ENCODE measurements at regions not wholly inside any gene's neighbourhood (a gene's known extent, or its start where the extent isn't known, plus 50 kb on each side); places are given as distances from the start of the nearest gene placed in this dataset.

DNA sequence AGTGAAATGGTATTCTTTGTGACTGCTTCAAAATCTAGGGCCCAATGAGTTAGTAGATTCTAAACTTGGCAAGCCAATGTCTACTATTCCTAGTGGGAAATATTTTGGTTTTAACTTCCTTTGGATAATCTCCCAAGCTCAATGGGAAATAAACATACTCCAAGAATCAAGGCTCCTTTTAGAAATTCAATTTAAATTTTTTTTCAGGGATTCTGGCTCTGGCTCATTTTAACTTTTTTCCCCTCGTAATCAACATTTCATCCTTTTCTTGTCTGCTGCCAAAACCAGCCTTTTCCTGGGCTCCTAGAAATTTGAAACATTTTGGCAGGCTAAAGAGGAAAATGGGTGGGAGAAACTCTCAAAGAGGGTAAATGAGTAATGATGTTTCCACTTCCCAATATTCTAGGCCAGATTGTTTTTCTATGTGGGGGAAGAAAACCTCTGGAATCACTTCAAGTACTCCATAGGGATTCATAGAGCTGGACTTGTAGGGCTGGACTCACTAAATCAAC is 85.6 kb upstream of the AGR3 start:
- peak overlapping the region; percentile 43 to 50 for H3K27ac ChIP-seq
- no peaks in the 10 kb centered on the region for H3K27me3 ChIP-seq
- no peak overlapping the region for H3K4me3 ChIP-seq
- intact Hi-C loops (cut with DNase I; ENCODE audit: low total_unique reads): no loop called here
- no peaks in the 10 kb centered on the region for H3K36me3 ChIP-seq
- DNase-seq: no peak
- no peaks in the 10 kb centered on the region for H3K9me3 ChIP-seq
- TF ChIP-seq, protein P1, sequence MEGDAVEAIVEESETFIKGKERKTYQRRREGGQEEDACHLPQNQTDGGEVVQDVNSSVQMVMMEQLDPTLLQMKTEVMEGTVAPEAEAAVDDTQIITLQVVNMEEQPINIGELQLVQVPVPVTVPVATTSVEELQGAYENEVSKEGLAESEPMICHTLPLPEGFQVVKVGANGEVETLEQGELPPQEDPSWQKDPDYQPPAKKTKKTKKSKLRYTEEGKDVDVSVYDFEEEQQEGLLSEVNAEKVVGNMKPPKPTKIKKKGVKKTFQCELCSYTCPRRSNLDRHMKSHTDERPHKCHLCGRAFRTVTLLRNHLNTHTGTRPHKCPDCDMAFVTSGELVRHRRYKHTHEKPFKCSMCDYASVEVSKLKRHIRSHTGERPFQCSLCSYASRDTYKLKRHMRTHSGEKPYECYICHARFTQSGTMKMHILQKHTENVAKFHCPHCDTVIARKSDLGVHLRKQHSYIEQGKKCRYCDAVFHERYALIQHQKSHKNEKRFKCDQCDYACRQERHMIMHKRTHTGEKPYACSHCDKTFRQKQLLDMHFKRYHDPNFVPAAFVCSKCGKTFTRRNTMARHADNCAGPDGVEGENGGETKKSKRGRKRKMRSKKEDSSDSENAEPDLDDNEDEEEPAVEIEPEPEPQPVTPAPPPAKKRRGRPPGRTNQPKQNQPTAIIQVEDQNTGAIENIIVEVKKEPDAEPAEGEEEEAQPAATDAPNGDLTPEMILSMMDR (IDR thresholded peaks at IDR 0.05): no peak
- peaks cover 0 to 48% (median 18%) of the 10 kb centered on the region in 4 donors for H3K4me1 ChIP-seq

DNA sequence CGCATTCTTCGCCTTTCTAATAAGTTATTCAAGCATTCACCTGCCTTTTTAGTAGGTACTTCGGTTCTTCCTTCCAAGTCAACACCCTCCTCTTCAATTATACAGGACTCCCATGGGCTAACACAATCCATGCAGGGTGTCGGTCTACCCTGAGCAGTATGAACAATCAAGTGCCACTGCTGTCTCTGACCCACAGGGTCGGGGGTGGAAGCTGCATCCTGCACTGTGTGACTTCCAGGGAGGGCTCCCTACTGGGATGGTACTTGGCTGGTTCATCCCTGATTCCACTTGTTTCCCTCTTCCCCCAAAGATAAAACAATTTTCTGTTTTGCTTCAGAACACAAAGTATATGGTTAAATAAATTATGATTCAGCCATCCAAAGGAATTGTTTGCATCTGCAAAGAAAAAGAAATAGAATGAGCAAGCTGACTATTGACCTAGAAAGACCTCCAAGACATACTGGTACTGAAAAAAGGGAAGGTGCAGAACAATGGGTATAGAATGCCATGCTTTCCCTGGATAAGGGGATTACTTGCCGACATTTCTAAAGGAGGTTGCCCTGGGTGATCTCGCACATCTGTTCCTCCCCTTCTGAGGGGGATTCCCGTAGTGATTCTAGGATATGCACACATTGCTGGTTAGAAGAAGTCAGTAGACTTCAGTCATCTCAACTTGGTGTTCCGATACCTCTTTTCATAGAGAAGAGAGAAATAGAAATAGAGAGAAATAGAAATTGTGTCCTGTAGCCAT is 89.1 kb upstream of the AGR3 start:
- no peak overlapping the region for H3K27ac ChIP-seq
- no peak overlapping the region for H3K4me3 ChIP-seq
- H3K4me1 ChIP-seq: peaks cover 0 to 41% (median 18%) of the 10 kb centered on the region in 4 donors
- no peak for DNase-seq
- no peaks in the 10 kb centered on the region for H3K36me3 ChIP-seq
- no peaks in the 10 kb centered on the region for H3K27me3 ChIP-seq
- TF ChIP-seq, protein P1 (IDR thresholded peaks at IDR 0.05): no peak
- intact Hi-C loops (cut with DNase I; ENCODE audit: low total_unique reads): loop anchor here (10.0 kb wide), 1 partner anchor 324 kb away; the partner anchor contains the start of gene AHR
- H3K9me3 ChIP-seq: no peaks in the 10 kb centered on the region

GRCh38 chr7:16975712-16976111 is 93.9 kb upstream of the AGR3 start:
- no peak overlapping the region for H3K4me3 ChIP-seq
- intact Hi-C loops (cut with DNase I; ENCODE audit: low total_unique reads): loop anchor here (10.0 kb wide), 1 partner anchor 319 kb away; the partner anchor contains the start of gene AHR
- no peaks in the 10 kb centered on the region for H3K9me3 ChIP-seq
- peaks cover 0 to 12% (median 5%) of the 10 kb centered on the region in 4 donors for H3K4me1 ChIP-seq
- no peaks in the 10 kb centered on the region for H3K36me3 ChIP-seq
- DNase-seq: no peak
- TF ChIP-seq, protein P1 (IDR thresholded peaks at IDR 0.05): no peak
- H3K27me3 ChIP-seq: no peaks in the 10 kb centered on the region
- H3K27ac ChIP-seq: no peak overlapping the region

- no peaks in the 10 kb centered on the region for H3K36me3 ChIP-seq
- H3K4me1 ChIP-seq: peaks cover 0 to 12% (median 5%) of the 10 kb centered on the region in 4 donors
- intact Hi-C loops (cut with DNase I; ENCODE audit: low total_unique reads): loop anchor here (10.0 kb wide), 1 partner anchor 316 kb away; the partner anchor contains the start of gene AHR
- no peaks in the 10 kb centered on the region for H3K27me3 ChIP-seq
- H3K27ac ChIP-seq: no peak overlapping the region
- H3K4me3 ChIP-seq: no peak overlapping the region
- no peaks in the 10 kb centered on the region for H3K9me3 ChIP-seq
- DNase-seq: no peak
- TF ChIP-seq, protein P1 (IDR thresholded peaks at IDR 0.05): no peak
Measured at GRCh38 chr7:16978358-16979244, 96.8 kb upstream of the AGR3 start.

DNA sequence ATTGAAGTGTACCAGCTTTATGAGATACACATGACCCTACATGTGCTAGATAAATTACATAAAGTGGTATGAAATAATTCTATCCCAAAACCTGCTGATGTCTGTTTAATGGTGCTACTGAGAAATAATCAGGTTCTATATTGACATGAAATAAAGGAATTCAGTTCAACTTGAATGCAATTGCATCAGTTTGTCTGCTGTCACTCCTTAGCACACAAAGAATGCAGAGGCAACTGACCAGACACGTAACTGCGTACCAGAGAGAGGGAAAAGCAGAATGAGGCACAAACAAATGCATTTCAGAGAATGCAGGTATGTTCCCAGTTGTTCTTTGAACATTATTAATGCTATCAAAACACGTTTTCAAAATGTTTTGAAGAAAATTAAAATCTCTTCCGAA is 98.8 kb upstream of the AGR3 start:
- Histone ChIP-seq H3K9me3 (no peaks in the 10 kb centered on the region), H3K27me3 (no peaks in the 10 kb centered on the region), H3K4me1 (peaks cover 0 to 12% (median 5%) of the 10 kb centered on the region in 4 donors), H3K4me3 (no peak overlapping the region), H3K27ac (no peak overlapping the region), H3K36me3 (no peaks in the 10 kb centered on the region)
- DNase-seq: no peak
- TF ChIP-seq, protein P1 (IDR thresholded peaks at IDR 0.05): no peak
- intact Hi-C loops (cut with DNase I; ENCODE audit: low total_unique reads): no loop called here

Data from tibial artery (tissue), 4 donors.